HG02885 (cell line): ENCODE measurements at regions not wholly inside any gene's neighbourhood (a gene's known extent, or its start where the extent isn't known, plus 50 kb on each side); places are given as distances from the start of the nearest gene placed in this dataset.
"Not testable (repeated sequence)": the region's sequence is repeated elsewhere in the genome, so short reads cannot be mapped to it uniquely, and the experiment has no call there.

Experiments
- ATAC-seq: cut with Tn5 transposase; IDR thresholded peaks from one replicate; pipeline ENCODE4 v1.9.1; 2021; ENCODE audit warnings: mild to moderate bottlenecking; ENCODE audit not compliant: unreplicated experiment, poor library complexity

- ATAC-seq, result not testable (repeated sequence)
Measured at GRCh38 chr1:82776730-82777129, 976.0 kb downstream of the ADGRL2 start.

GRCh38 chr1:82775406-82776000 lies 974.8 kb downstream of the ADGRL2 start:
- ATAC-seq, result peak; percentile 56

GRCh38 chr1:82762829-82763532 lies 962.2 kb downstream of the ADGRL2 start:
- ATAC-seq, result no peak

- ATAC-seq, result no peak
Measured at GRCh38 chr1:82759035-82759434, 958.3 kb downstream of the ADGRL2 start.

- ATAC-seq, result no peak
Measured at GRCh38 chr1:82755671-82756070, 954.9 kb downstream of the ADGRL2 start.

- ATAC-seq, result no peak
Measured at GRCh38 chr1:82755191-82755590, 954.5 kb downstream of the ADGRL2 start.

GRCh38 chr1:82752046-82752445 lies 951.3 kb downstream of the ADGRL2 start:
- ATAC-seq, result no peak

- ATAC-seq, result no peak
Measured at GRCh38 chr1:82733645-82734044, 932.9 kb downstream of the ADGRL2 start.

- no peak for ATAC-seq
Measured at GRCh38 chr1:82731216-82731615, 930.5 kb downstream of the ADGRL2 start.

- ATAC-seq, result no peak
Measured at GRCh38 chr1:82728206-82728605, 927.5 kb downstream of the ADGRL2 start.

GRCh38 chr1:82724246-82724645 lies 923.5 kb downstream of the ADGRL2 start:
- no peak for ATAC-seq

- no peak for ATAC-seq
Measured at GRCh38 chr1:82722608-82723007, 921.9 kb downstream of the ADGRL2 start.

- ATAC-seq, result no peak
Measured at GRCh38 chr1:82721702-82722101, 921.0 kb downstream of the ADGRL2 start.

GRCh38 chr1:82718719-82719419 lies 918.1 kb downstream of the ADGRL2 start:
- ATAC-seq, result no peak

GRCh38 chr1:82710091-82710490 lies 909.4 kb downstream of the ADGRL2 start:
- ATAC-seq, result no peak

- ATAC-seq, result no peak
Measured at GRCh38 chr1:82707681-82708080, 906.9 kb downstream of the ADGRL2 start.

GRCh38 chr1:82706741-82707140 lies 906.0 kb downstream of the ADGRL2 start:
- no peak for ATAC-seq

GRCh38 chr1:82704966-82705365 lies 904.2 kb downstream of the ADGRL2 start:
- ATAC-seq, result no peak

GRCh38 chr1:82704393-82704792 lies 903.7 kb downstream of the ADGRL2 start:
- no peak for ATAC-seq

GRCh38 chr1:82703951-82704350 lies 903.2 kb downstream of the ADGRL2 start:
- ATAC-seq, result no peak

- no peak for ATAC-seq
Measured at GRCh38 chr1:82700476-82700875, 899.7 kb downstream of the ADGRL2 start.

- ATAC-seq, result no peak
Measured at GRCh38 chr1:82697965-82698364, 897.2 kb downstream of the ADGRL2 start.
